NCI-H524 treated with DMSO at 0.1 percent for 48 hours (cell line): ENCODE measurements at regions not wholly inside any gene's neighbourhood (a gene's known extent, or its start where the extent isn't known, plus 50 kb on each side); places are given as distances from the start of the nearest gene placed in this dataset.
"Not testable (repeated sequence)": the region's sequence is repeated elsewhere in the genome, so short reads cannot be mapped to it uniquely, and the experiment has no call there.

ENCODE experiments used
- DNase-seq: peaks from one replicate; lab custom pipeline; 2025; lab: John Stamatoyannopoulos, UW

DNA sequence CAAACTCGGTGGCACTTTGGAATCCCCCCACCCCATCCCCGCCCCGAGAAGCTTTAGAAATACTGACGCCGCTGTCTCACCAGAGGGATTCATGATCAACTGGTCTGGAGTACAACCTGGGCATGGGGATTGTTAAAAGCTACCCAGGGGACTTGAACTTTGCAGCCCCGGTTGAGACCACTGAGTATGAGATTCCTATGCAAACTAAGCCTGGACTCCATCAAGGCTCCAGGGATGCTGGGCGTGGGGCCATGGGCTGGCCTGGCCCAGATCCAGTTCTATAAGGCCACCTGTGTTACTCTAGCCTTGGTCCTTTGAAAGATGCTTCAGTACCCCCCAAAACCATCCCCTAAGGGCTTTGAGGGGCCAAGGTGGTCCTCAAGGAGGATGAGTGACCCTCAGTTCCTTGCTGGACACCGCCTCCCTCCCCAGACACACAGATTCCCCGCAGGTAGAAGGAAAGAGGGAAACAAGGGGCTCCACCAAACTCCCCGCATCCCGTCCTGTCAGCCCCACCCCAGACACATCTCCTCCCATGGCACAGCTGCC, 68.5 kb downstream of the MRPL36 start:
- no peak for DNase-seq

- no peak for DNase-seq
These were observed 69.2 kb downstream of the MRPL36 start for GRCh38 chr5:1730487-1730847.

- no peak for DNase-seq
These were observed 69.8 kb downstream of the MRPL36 start for GRCh38 chr5:1729641-1730486.

DNA sequence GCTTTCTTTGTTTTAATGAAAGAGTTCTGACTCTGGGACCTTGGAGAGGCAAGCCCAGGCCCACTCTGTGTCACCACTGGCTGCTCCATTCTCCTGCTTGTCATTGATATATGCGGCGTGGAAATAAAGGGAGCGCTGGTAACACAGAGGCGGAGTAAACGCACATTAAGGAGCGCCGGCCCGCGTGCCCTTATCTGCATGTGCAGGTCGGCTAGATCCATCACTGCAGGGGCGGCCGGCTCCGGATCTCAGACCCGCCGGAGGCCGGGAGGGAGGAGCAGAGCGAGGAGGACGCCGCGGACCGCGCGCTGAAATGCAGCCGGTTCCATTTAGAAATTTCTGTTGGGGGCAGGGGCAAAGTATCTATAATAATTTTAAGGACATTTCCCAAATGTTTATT, 70.8 kb downstream of the MRPL36 start:
- DNase-seq: no peak

DNA sequence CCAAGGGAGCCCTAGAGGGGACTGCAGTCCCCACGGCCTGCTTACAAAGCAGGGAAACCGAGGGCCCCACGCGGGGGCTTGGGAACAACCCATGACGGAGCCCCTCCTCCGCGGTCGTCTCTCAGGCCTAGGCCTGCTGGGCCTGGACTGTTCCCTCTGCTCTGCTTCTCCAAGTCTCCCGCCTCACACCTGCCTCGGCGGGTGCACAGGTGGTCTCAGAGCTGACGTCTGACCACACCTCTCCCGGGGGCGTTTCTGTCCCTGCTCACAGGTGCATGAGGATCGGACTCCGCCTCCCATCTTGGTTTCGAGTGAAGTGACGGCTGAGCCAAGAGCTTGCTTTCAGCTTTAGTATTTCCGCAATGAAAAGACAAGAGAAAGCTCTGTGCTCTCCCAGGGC, 72.1 kb downstream of the MRPL36 start:
- no peak for DNase-seq

- DNase-seq: no peak
These were observed 72.7 kb downstream of the MRPL36 start for GRCh38 chr5:1726956-1727355.

DNA sequence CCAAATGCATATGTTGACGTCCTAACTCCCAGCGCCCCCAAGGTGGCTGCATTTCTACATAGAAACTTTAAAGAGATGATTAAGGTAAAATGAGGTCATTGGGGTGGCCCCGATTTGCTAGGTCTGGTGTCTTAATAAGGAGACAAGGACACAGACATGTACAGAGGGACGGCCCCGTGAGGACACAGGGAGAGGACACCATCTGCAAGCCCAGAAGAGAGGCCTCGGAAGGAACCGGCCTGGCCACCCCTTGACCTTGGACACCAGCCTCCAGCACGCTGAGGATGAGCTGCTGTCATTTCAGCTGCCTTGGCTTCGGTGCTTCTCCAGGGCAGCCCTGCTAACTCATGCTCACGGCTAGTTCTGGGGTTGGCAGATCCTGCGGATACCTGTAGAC, 73.2 kb downstream of the MRPL36 start:
- DNase-seq: no peak

DNA sequence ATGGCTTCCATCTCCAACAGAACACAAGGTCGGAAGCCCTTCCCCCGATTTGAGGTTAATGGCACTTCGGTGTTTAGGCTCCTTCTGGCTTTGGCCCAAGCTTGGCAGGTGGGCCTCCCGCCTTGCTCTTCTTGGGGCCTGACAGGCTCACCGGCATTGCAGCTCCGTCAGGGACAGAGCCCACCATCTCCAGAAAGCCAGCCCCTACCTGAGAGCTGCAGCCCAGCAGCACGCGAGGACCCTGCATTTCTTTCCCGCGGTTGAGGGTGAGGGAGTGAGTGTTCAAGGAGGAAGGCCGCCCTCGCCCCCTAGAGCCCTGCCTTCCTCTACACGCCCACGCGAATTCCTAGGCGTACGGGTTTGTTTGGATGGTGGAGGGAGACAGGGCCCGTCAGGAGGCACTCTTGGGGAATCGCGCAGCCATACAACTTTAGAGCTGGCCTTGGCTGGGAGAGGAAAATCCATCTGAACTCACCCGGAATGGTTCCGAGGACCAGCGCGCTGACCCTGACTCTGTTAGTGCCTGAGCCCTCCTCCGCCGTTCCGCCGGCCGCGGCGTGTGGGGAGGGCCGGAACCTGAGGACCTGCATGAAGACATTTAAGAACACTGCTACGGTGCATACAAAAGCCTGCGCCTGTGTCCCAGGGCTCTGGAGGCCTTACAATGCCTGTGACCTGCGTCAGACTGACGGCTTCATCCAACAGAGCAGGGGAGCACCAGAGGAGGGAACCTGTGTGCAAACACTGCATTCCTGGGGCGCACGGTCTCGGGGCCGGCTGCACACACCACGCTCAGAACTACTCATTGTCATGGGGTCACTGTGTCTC, 73.8 kb downstream of the MRPL36 start:
- DNase-seq: no peak

- no peak for DNase-seq
These were observed 74.6 kb downstream of the MRPL36 start for GRCh38 chr5:1724822-1725602.

- DNase-seq: no peak
These were observed 75.4 kb downstream of the MRPL36 start for GRCh38 chr5:1723957-1724821.

GRCh38 chr5:1723476-1723875, 76.2 kb downstream of the MRPL36 start:
- no peak for DNase-seq

- no peak for DNase-seq
These were observed 76.8 kb downstream of the MRPL36 start for GRCh38 chr5:1722877-1723276.

DNA sequence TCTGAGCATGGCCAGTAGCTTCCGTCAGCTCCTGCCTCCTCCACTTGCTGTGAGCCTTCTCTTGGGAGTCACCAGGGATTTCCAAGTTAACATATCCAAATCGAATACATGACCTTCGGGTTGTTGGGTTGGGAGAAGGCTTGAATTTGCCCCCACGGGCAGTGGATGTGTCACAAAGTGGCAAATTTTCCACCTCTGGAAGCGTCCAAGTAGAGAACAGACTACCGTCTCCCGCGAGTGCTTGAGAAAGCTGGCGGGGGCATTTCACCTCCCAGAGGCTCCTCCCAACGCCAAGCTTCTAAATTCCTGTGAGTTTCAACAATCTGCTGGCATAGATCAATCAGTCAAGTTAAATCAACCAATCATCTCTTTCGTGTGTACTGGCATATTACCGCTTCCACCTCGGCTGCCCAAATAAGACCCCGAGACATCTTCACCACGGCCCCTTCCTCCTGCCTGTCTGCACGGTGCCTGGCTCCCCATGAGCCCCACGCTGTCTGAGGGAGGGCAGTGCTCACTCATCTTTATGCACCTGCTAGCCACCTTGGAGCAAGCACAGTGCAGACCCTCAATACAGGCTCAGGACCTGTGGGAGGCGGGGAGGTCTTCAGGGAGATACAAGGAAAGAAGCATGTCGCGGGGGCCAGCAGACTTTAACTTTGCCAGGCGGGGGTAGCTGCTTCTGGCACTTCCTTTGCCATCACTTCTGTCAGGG, 79.1 kb downstream of the MRPL36 start:
- DNase-seq: no peak

GRCh38 chr5:1719860-1720259, 79.8 kb downstream of the MRPL36 start:
- no peak for DNase-seq

GRCh38 chr5:1718669-1719068, 81.0 kb downstream of the MRPL36 start:
- DNase-seq: no peak

- not testable (repeated sequence) for DNase-seq
These were observed 89.5 kb downstream of the MRPL36 start for GRCh38 chr5:1710091-1710490.

DNA sequence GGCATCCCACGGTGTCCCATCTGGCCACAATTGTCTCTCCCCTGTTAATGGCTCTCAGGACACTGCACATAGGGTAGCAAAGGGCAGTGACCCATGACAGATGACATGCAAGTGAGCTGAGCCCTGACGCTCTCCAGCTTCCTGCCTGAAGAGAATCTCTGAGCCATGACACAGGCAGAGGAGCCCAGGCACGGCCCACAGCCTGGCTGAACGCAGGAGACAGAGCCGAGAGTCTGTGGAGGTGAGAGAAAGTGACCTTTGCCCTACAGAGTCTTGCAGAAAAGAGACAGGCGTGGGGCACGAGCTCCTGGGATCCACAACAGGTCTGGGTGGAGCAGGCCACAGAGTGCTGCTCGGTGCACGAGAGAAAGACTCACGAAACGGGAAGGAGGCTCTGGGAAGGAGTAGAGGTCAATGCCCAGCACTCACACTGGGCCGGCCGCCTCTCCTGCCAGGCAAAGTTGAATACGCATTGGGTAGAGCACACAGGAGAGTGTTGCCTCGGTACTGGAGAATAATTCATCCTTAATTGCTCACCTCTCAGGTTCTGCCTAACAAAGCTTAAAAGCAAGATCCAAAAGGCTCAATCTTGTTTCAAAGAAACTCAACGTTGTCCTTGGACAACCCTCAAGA, 90.3 kb downstream of the MRPL36 start:
- DNase-seq: no peak

DNA sequence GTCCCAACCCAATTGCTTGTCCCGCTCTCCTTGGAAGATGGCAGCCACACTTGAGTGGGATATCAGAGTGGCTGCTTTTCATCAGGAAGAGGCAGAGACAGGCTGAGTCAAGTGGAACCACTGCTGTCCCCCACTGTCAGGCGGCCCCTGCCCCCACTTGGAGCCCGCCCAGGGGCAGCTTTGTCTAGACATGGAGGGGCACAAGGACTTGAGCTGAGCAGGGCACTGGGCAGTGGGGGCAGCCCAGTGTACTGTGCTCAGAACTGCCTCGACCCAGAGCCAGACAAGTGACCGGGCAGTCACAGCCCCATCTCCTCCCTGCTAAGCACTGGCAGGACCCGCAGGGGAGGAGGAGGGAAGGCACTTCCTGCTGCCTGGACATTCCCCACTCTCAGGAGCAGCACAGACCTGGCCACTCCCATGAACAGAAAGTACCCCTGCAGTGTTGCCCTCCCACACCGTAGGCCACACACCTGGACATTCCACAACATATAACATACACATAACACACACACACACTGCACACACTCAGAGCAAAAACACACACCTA, 91.0 kb downstream of the MRPL36 start:
- no peak for DNase-seq

DNA sequence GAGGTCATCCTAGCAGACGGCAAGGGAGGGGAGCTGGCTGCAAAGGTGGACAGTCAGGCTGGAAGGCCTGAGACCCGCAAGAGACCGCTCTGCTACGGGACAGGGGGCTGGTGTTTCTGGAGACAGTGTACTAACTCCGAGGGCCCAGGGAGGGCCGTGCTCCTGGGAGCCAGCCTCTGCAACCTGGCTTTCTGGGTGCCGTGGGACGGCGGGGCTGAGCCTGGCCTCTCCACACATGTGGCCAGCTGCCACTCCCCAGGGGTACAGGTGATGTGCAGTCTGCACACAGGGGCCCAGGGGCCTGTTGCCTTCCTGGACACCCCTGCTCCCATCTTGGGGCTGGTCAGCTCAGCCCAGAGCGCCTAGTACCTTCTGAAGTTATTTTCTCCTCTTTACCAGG, 92.2 kb downstream of the MRPL36 start:
- no peak for DNase-seq

DNA sequence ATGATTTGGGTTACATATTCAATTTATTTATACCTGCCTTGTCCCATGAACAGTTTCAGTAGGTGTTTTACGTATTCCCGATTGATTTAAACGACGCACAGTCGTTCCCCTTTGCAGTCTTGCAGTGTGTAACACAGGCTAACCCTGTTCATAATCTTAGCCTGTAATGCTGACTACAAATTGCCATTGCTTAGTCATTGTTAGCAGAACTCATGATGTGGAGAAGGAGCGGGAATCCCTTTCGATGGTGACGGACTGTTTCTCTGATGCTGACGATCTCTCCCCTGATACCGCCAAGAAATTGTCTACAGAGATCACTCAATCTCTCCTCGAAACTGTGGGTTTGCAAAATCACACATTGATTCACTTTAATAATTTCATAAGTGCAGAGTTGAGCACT, 93.2 kb downstream of the MRPL36 start:
- DNase-seq: no peak
